ENCODE measurements at regions not wholly inside any gene's neighbourhood (a gene's known extent, or its start where the extent isn't known, plus 50 kb on each side); places are given as distances from the start of the nearest gene placed in this dataset.
"Not testable (repeated sequence)": the region's sequence is repeated elsewhere in the genome, so short reads cannot be mapped to it uniquely, and the experiment has no call there.

GRCh38 chr2:87445613-87446312 lies 302.1 kb upstream of the PLGLB2 start:
- not testable (repeated sequence) for TF ChIP-seq CTCF (IDR thresholded peaks at IDR 0.05; ENCODE audit: low read length); EZH2 (IDR thresholded peaks at IDR 0.05; ENCODE audit: borderline replicate concordance, low read length)
